ENCODE measurements at regions not wholly inside any gene's neighbourhood (a gene's known extent, or its start where the extent isn't known, plus 50 kb on each side); places are given as distances from the start of the nearest gene placed in this dataset.

DNA sequence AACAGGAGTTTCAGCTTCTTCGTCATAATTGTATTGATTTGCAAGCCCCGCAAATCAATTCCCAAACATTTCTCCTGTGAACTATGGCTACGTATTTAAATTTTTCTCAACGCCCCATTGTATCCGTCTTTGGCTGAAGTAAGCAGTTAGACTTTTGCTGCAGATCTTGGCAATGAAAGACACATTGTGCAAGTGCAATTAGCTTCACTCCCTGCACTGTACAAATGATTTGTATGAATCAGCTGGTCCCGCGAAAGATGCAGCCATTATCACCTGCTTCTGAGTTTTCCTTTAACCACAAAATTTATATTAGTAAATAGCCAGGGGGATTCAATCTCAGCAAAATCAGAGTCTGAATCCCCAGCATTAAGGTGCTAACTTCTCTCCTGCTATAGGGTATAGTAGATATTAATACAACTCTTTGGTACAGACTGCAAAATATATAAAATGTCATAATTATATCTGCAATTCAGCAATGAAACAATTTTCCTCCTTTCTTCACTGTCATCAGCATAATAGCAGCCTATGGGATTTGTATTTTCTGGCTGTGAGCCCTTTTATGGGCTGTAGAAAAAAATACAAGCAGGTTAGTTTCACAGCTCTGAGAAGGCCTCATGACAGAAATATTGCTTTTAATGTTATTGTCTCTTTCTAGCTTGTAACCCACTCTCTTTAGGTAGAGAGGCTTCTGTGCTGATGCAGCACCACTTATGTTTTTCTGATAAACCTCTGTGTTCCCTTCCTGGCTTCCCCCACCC is 68.4 kb upstream of the SMARCA2 start:
- Histone ChIP-seq H3K27ac (ENCODE audit: low read length) (no peak overlapping the region), H3K27me3 (ENCODE audit: insufficient read depth, low read length, poor library complexity) (peaks cover 3% of the 10 kb centered on the region), H3K4me3 (ENCODE audit: low read depth in 1 of 2, low read length in 2 of 2) (no peak overlapping the region), H3K79me2 (ENCODE audit: insufficient read depth, low read length) (no peaks in the 10 kb centered on the region), H3K36me3 (ENCODE audit: insufficient read depth, low read length) (no peaks in the 10 kb centered on the region), H3K4me1 (ENCODE audit: insufficient read depth, low read length) (no peaks in the 10 kb centered on the region), H3K9ac (ENCODE audit: low read depth, low read length) (no peak overlapping the region), H3K9me3 (ENCODE audit: insufficient read depth, low read length, severe bottlenecking) (no peaks in the 10 kb centered on the region), H2AFZ (ENCODE audit: low read depth, low read length) (no peak overlapping the region), H3K4me2 (ENCODE audit: insufficient read depth, low read length) (no peak overlapping the region), H4K20me1 (ENCODE audit: insufficient read depth, low read length) (no peaks in the 10 kb centered on the region)
- no peak for DNase-seq
- TF ChIP-seq, protein P1, sequence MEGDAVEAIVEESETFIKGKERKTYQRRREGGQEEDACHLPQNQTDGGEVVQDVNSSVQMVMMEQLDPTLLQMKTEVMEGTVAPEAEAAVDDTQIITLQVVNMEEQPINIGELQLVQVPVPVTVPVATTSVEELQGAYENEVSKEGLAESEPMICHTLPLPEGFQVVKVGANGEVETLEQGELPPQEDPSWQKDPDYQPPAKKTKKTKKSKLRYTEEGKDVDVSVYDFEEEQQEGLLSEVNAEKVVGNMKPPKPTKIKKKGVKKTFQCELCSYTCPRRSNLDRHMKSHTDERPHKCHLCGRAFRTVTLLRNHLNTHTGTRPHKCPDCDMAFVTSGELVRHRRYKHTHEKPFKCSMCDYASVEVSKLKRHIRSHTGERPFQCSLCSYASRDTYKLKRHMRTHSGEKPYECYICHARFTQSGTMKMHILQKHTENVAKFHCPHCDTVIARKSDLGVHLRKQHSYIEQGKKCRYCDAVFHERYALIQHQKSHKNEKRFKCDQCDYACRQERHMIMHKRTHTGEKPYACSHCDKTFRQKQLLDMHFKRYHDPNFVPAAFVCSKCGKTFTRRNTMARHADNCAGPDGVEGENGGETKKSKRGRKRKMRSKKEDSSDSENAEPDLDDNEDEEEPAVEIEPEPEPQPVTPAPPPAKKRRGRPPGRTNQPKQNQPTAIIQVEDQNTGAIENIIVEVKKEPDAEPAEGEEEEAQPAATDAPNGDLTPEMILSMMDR (IDR thresholded peaks at IDR 0.05; ENCODE audit: borderline replicate concordance, extremely low read depth, low read length, poor library complexity, severe bottlenecking): no peak
- TF ChIP-seq EZH2 (IDR thresholded peaks at IDR 0.05; ENCODE audit: borderline replicate concordance, low read depth, low read length, severe bottlenecking): no peak
- ATAC-seq (ENCODE audit: insufficient read depth, low read depth): no peak

DNA sequence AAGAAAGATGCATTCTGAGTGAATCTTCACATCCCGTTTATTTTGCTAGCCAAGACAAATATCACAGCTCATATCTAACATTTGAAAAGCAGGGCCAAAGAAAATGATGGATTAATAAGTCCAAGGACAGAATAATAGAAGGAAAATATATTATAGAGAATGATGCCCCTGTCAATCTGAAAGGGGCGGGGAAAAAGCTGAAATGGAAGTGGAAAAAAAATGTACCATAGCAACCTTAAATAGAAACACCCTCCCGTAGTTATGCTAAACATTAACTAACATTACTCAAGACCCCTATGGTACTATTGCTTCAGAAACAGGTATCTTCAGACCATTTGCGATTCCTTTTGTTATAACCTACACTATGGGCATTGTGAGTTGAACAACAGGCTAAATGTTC is 67.7 kb upstream of the SMARCA2 start:
- Histone ChIP-seq H3K4me2 (ENCODE audit: insufficient read depth, low read length) (no peak overlapping the region), H3K9ac (ENCODE audit: low read depth, low read length) (no peak overlapping the region), H3K4me1 (ENCODE audit: insufficient read depth, low read length) (no peaks in the 10 kb centered on the region), H4K20me1 (ENCODE audit: insufficient read depth, low read length) (no peaks in the 10 kb centered on the region), H3K4me3 (ENCODE audit: low read depth in 1 of 2, low read length in 2 of 2) (no peak overlapping the region), H3K27ac (ENCODE audit: low read length) (no peak overlapping the region), H3K79me2 (ENCODE audit: insufficient read depth, low read length) (no peaks in the 10 kb centered on the region), H3K9me3 (ENCODE audit: insufficient read depth, low read length, severe bottlenecking) (no peaks in the 10 kb centered on the region), H2AFZ (ENCODE audit: low read depth, low read length) (no peak overlapping the region), H3K36me3 (ENCODE audit: insufficient read depth, low read length) (no peaks in the 10 kb centered on the region), H3K27me3 (ENCODE audit: insufficient read depth, low read length, poor library complexity) (peaks cover 3% of the 10 kb centered on the region)
- ATAC-seq (ENCODE audit: insufficient read depth, low read depth): no peak
- no peak for TF ChIP-seq EZH2 (IDR thresholded peaks at IDR 0.05; ENCODE audit: borderline replicate concordance, low read depth, low read length, severe bottlenecking)
- TF ChIP-seq, protein P1 (IDR thresholded peaks at IDR 0.05; ENCODE audit: borderline replicate concordance, extremely low read depth, low read length, poor library complexity, severe bottlenecking): no peak
- no peak for DNase-seq

DNA sequence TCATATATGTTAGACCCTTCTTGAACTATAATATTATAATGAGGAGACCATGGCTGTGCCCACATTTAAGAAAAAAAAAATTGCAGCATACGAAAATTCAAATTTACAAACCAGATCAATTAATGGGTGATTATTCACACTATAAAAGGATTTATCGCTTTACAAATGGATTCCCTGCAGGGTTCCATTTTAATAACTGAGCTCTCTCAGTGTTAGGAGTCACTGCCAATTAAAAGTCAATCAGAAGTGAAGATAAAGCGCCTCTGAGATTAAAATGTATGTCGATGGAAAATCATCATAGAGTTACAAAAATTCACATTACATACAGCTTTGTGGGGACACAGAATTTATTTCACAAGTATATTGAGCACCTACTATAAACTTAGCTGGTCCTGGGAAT is 66.6 kb upstream of the SMARCA2 start:
- Histone ChIP-seq H2AFZ (ENCODE audit: low read depth, low read length) (no peak overlapping the region), H3K4me2 (ENCODE audit: insufficient read depth, low read length) (no peak overlapping the region), H3K27me3 (ENCODE audit: insufficient read depth, low read length, poor library complexity) (peaks cover 3% of the 10 kb centered on the region), H3K9ac (ENCODE audit: low read depth, low read length) (no peak overlapping the region), H3K4me3 (ENCODE audit: low read depth in 1 of 2, low read length in 2 of 2) (no peak overlapping the region), H4K20me1 (ENCODE audit: insufficient read depth, low read length) (no peaks in the 10 kb centered on the region), H3K79me2 (ENCODE audit: insufficient read depth, low read length) (no peaks in the 10 kb centered on the region), H3K9me3 (ENCODE audit: insufficient read depth, low read length, severe bottlenecking) (no peaks in the 10 kb centered on the region), H3K27ac (ENCODE audit: low read length) (no peak overlapping the region), H3K4me1 (ENCODE audit: insufficient read depth, low read length) (no peaks in the 10 kb centered on the region), H3K36me3 (ENCODE audit: insufficient read depth, low read length) (no peaks in the 10 kb centered on the region)
- TF ChIP-seq, protein P1 (IDR thresholded peaks at IDR 0.05; ENCODE audit: borderline replicate concordance, extremely low read depth, low read length, poor library complexity, severe bottlenecking): no peak
- no peak for TF ChIP-seq EZH2 (IDR thresholded peaks at IDR 0.05; ENCODE audit: borderline replicate concordance, low read depth, low read length, severe bottlenecking)
- ATAC-seq (ENCODE audit: insufficient read depth, low read depth) (no peak), DNase-seq (no peak)

Data from DND-41 (cell line).